ENCODE measurements at regions not wholly inside any gene's neighbourhood (a gene's known extent, or its start where the extent isn't known, plus 50 kb on each side); places are given as distances from the start of the nearest gene placed in this dataset.

GRCh38 chrY:12555005-12555404, 146.0 kb upstream of the USP9Y start:
- no peaks in the 10 kb centered on the region for H3K36me3 ChIP-seq
- H3K4me3 ChIP-seq: no peak overlapping the region
- H3K27ac ChIP-seq: no peak overlapping the region
- H3K9me3 ChIP-seq: no peaks in the 10 kb centered on the region
- no peaks in the 10 kb centered on the region for H3K27me3 ChIP-seq
- TF ChIP-seq, protein P1, sequence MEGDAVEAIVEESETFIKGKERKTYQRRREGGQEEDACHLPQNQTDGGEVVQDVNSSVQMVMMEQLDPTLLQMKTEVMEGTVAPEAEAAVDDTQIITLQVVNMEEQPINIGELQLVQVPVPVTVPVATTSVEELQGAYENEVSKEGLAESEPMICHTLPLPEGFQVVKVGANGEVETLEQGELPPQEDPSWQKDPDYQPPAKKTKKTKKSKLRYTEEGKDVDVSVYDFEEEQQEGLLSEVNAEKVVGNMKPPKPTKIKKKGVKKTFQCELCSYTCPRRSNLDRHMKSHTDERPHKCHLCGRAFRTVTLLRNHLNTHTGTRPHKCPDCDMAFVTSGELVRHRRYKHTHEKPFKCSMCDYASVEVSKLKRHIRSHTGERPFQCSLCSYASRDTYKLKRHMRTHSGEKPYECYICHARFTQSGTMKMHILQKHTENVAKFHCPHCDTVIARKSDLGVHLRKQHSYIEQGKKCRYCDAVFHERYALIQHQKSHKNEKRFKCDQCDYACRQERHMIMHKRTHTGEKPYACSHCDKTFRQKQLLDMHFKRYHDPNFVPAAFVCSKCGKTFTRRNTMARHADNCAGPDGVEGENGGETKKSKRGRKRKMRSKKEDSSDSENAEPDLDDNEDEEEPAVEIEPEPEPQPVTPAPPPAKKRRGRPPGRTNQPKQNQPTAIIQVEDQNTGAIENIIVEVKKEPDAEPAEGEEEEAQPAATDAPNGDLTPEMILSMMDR (IDR thresholded peaks at IDR 0.05): no peak
- no peak for TF ChIP-seq POLR2A (IDR thresholded peaks at IDR 0.05)
- DNase-seq: no peak
- H3K4me1 ChIP-seq: no peaks in the 10 kb centered on the region

- TF ChIP-seq, protein P1 (IDR thresholded peaks at IDR 0.05): no peak
- no peak for TF ChIP-seq POLR2A (IDR thresholded peaks at IDR 0.05)
- H3K27ac ChIP-seq: no peak overlapping the region
Measured at GRCh38 chrY:12559007-12559406, 142.0 kb upstream of the USP9Y start.

GRCh38 chrY:12576278-12576677, 124.8 kb upstream of the USP9Y start:
- Histone ChIP-seq H3K27me3 (no peaks in the 10 kb centered on the region), H3K4me1 (no peaks in the 10 kb centered on the region), H3K4me3 (no peak overlapping the region), H3K9me3 (no peaks in the 10 kb centered on the region), H3K27ac (no peak overlapping the region), H3K36me3 (no peaks in the 10 kb centered on the region)
- TF ChIP-seq, protein P1 (IDR thresholded peaks at IDR 0.05): no peak
- no peak for TF ChIP-seq POLR2A (IDR thresholded peaks at IDR 0.05)
- no peak for DNase-seq

More at GRCh38 chrY:12559007-12559406, 142.0 kb upstream of the USP9Y start:
- Histone ChIP-seq H3K4me1 (no peaks in the 10 kb centered on the region), H3K9me3 (no peaks in the 10 kb centered on the region), H3K27me3 (no peaks in the 10 kb centered on the region), H3K36me3 (no peaks in the 10 kb centered on the region), H3K4me3 (no peak overlapping the region)
- no peak for DNase-seq

DNA sequence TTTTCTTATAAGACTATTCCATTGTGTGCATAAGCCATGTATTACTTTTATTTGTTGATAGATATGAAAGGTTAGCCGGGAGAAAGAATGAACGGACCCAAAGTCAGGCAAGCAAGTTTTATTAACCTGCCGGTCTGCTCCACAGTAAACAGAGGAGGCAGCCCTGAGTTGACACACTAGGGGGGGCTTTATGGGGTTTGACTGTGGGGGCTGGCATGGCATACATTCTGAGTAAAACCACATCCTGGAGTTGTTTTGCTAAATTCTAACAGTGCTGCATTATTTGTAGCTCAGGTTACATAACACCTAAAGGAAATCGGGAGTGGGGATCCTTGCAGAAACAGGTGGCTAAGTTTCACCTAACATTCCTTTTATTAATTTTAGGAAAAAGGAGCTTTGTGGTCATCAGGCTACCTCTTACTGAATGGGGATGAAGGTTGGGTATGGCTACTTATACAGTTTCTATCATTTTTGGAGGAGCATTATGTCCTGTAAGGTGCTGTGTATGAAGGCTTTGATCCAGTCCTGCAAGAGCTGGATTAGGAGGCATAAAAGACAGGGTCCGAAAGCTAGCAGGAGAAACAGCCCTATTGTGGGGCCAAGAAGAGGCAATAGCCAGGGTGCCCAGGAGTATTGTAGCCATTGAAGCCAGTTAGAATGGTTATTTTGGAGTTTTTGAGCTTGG, 107.4 kb upstream of the USP9Y start:
- no peak for DNase-seq
- TF ChIP-seq, protein P1 (IDR thresholded peaks at IDR 0.05): no peak
- no peak for TF ChIP-seq POLR2A (IDR thresholded peaks at IDR 0.05)
- Histone ChIP-seq H3K4me1 (no peaks in the 10 kb centered on the region), H3K4me3 (no peak overlapping the region), H3K27me3 (no peaks in the 10 kb centered on the region), H3K27ac (no peak overlapping the region), H3K36me3 (no peaks in the 10 kb centered on the region), H3K9me3 (no peaks in the 10 kb centered on the region)

DNA sequence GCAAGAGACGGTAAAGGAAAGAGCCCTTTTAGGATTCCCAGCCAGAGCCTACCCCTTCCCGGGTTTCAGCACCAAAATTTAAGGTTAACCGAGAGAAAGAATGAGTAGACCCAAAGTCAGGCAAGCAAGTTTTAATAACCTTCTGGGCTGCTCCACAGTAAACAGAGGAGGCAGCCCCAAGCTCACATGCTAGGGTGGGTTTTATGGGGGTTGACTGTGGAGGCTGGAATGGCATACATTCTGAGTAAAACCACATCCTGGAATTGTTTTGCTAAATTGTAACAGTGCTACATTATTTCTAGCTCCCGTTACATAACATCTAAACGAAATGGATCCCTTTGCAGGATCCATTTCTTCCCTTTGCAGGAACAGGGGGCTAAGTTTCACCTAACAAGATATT, 102.2 kb upstream of the USP9Y start:
- Histone ChIP-seq H3K4me1 (no peaks in the 10 kb centered on the region), H3K27ac (no peak overlapping the region), H3K27me3 (no peaks in the 10 kb centered on the region), H3K4me3 (no peak overlapping the region), H3K9me3 (no peaks in the 10 kb centered on the region), H3K36me3 (no peaks in the 10 kb centered on the region)
- no peak for TF ChIP-seq POLR2A (IDR thresholded peaks at IDR 0.05)
- TF ChIP-seq, protein P1 (IDR thresholded peaks at IDR 0.05): no peak
- DNase-seq: no peak

DNA sequence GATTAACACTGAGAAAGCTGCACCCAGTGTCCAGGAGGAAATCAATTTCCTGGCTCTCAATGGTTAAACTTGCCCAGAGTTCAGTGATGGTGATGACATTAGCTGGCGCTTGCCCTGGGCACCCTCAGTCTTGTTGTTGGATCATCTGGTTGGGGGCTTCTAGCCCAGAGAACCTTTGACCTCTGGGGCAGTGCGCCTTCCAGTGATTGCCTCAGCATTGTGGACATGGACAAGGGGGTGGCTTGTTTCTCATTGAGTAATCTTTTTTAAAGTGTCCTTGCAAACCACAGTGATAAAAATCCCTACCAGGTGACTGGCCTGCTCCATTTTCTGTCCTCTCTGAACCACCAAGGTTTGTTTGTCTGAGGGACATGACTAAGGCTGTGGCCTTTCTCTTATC, 95.6 kb upstream of the USP9Y start:
- Histone ChIP-seq H3K9me3 (no peaks in the 10 kb centered on the region), H3K36me3 (no peaks in the 10 kb centered on the region), H3K27me3 (no peaks in the 10 kb centered on the region), H3K4me3 (no peak overlapping the region), H3K27ac (no peak overlapping the region), H3K4me1 (no peaks in the 10 kb centered on the region)
- DNase-seq: no peak
- TF ChIP-seq POLR2A (IDR thresholded peaks at IDR 0.05): no peak
- TF ChIP-seq, protein P1 (IDR thresholded peaks at IDR 0.05): no peak
